Breast epithelium (tissue), 3 donors: ENCODE measurements at regions not wholly inside any gene's neighbourhood (a gene's known extent, or its start where the extent isn't known, plus 50 kb on each side); places are given as distances from the start of the nearest gene placed in this dataset.

Experiments used
- POLR2AphosphoS5 ChIP-seq, 3 donors: sonication (generic); formaldehyde crosslinking; IDR thresholded peaks; one replicate each; pipeline ENCODE4 v1.6.1; 2017; ENCODE audit warnings: antibody characterized with exemption in 3 of 3
- TF ChIP-seq, protein P1 (sequence below), 3 donors: fragments of 450-650 bp; IDR thresholded peaks; one replicate each; pipeline ENCODE4 v1.5.1; 2016 to 2017; ENCODE audit warnings: antibody characterized with exemption in 3 of 3, mild to moderate bottlenecking in 3 of 3, moderate library complexity in 3 of 3

DNA sequence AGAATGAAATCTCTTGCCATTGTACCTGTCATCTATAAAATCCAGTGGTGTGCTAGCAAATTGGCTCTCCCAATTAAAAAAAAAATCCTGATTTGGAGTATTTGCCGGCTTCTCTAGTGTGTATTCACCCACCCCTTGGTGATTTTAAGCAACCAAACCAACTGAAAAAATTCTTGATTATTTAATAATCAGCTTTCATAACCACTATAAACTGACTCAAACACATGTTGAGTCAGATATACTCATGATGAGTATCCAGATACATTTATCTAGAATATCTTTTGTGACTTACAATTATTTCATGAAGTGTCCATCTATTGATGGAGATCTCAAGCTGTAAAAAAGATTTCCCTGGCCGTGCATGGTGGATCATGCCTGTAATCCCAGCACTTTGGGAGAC is 205.4 kb downstream of the RASSF9 start:
- no peak for TF ChIP-seq POLR2AphosphoS5 (IDR thresholded peaks at IDR 0.05)
- TF ChIP-seq, protein P1, sequence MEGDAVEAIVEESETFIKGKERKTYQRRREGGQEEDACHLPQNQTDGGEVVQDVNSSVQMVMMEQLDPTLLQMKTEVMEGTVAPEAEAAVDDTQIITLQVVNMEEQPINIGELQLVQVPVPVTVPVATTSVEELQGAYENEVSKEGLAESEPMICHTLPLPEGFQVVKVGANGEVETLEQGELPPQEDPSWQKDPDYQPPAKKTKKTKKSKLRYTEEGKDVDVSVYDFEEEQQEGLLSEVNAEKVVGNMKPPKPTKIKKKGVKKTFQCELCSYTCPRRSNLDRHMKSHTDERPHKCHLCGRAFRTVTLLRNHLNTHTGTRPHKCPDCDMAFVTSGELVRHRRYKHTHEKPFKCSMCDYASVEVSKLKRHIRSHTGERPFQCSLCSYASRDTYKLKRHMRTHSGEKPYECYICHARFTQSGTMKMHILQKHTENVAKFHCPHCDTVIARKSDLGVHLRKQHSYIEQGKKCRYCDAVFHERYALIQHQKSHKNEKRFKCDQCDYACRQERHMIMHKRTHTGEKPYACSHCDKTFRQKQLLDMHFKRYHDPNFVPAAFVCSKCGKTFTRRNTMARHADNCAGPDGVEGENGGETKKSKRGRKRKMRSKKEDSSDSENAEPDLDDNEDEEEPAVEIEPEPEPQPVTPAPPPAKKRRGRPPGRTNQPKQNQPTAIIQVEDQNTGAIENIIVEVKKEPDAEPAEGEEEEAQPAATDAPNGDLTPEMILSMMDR (IDR thresholded peaks at IDR 0.05): no peak
